DMS153 (cell line): ENCODE measurements at regions not wholly inside any gene's neighbourhood (a gene's known extent, or its start where the extent isn't known, plus 50 kb on each side); places are given as distances from the start of the nearest gene placed in this dataset.

ENCODE experiments used
- DNase-seq: peaks from one replicate; lab custom pipeline; 2025; lab: John Stamatoyannopoulos, UW

- DNase-seq: no peak
Observed at GRCh38 chr5:174291162-174291561, 245.7 kb downstream of the NSG2 start.

GRCh38 chr5:174292348-174292747 is 246.8 kb downstream of the NSG2 start:
- DNase-seq: no peak

- no peak for DNase-seq
Observed at GRCh38 chr5:174293006-174293405, 247.5 kb downstream of the NSG2 start.

GRCh38 chr5:174293481-174293880 is 248.0 kb downstream of the NSG2 start:
- no peak for DNase-seq

GRCh38 chr5:174294891-174295620 is 249.6 kb downstream of the NSG2 start:
- DNase-seq: no peak

- DNase-seq: no peak
Observed at GRCh38 chr5:174295702-174296436, 250.4 kb downstream of the NSG2 start.

- no peak for DNase-seq
Observed at GRCh38 chr5:174300118-174300940, 254.8 kb downstream of the NSG2 start.

GRCh38 chr5:174300941-174301761 is 255.6 kb downstream of the NSG2 start:
- DNase-seq: no peak

- no peak for DNase-seq
Observed at GRCh38 chr5:174301848-174302625, 256.5 kb downstream of the NSG2 start.

- no peak for DNase-seq
Observed at GRCh38 chr5:174303035-174303434, 257.5 kb downstream of the NSG2 start.

GRCh38 chr5:174303437-174304045 is 258.0 kb downstream of the NSG2 start:
- DNase-seq: no peak

GRCh38 chr5:174305241-174305681 is 259.8 kb downstream of the NSG2 start:
- DNase-seq: no peak

- DNase-seq: no peak
Observed at GRCh38 chr5:174306345-174307030, 261.0 kb downstream of the NSG2 start.

- no peak for DNase-seq
Observed at GRCh38 chr5:174307031-174307408, 261.5 kb downstream of the NSG2 start.

GRCh38 chr5:174307656-174308271 is 262.3 kb downstream of the NSG2 start:
- no peak for DNase-seq

- no peak for DNase-seq
Observed at GRCh38 chr5:174309131-174309795, 263.8 kb downstream of the NSG2 start.

GRCh38 chr5:174310243-174310642 is 264.7 kb downstream of the NSG2 start:
- no peak for DNase-seq

- no peak for DNase-seq
Observed at GRCh38 chr5:174310706-174311105, 265.2 kb downstream of the NSG2 start.

GRCh38 chr5:174311121-174311520 is 265.6 kb downstream of the NSG2 start:
- no peak for DNase-seq
